Keratinocyte (primary cell): ENCODE measurements at regions not wholly inside any gene's neighbourhood (a gene's known extent, or its start where the extent isn't known, plus 50 kb on each side); places are given as distances from the start of the nearest gene placed in this dataset.

Experiments
- DNase-seq: peaks from one replicate; pipeline ENCODE4 v3.0.0-alpha.2; 2011; ENCODE audit warnings: low read depth, missing footprints, low spot score
- FAIRE-seq: peaks from 2 replicates; lab custom pipeline; 2011; peaks lifted over from hg19 to GRCh38; lab: Jason Lieb, UNC
- H2AFZ ChIP-seq: 2 replicates; pipeline ENCODE4 v1.6.0; 2012; ENCODE audit warnings: low read length, control low read depth, inconsistent platforms; ENCODE audit not compliant: control insufficient read depth
- H3K27ac ChIP-seq: 2 replicates; pipeline ENCODE4 v1.5.1; 2011; ENCODE audit warnings: low read length; ENCODE audit not compliant: control insufficient read depth, insufficient read depth
- H3K27me3 ChIP-seq: 3 replicates; pipeline ENCODE4 v1.6.0; 2011; ENCODE audit warnings: low read length; ENCODE audit not compliant: control insufficient read depth, insufficient read depth; ENCODE audit errors: extremely low read depth
- H3K36me3 ChIP-seq, 2 experiments: 2 replicates in 1 of 2; 3 replicates in 1 of 2; pipeline ENCODE4 v1.5.1; 2011; ENCODE audit warnings: low read length in 2 of 2, mild to moderate bottlenecking in 1 of 2; ENCODE audit not compliant: control insufficient read depth in 2 of 2, insufficient read depth in 2 of 2; ENCODE audit errors: extremely low read depth in 1 of 2
- H3K4me1 ChIP-seq: 3 replicates; pipeline ENCODE4 v1.5.1; 2011; ENCODE audit warnings: low read length; ENCODE audit not compliant: control insufficient read depth, insufficient read depth; ENCODE audit errors: extremely low read depth
- H3K4me2 ChIP-seq: 3 replicates; pipeline ENCODE4 v1.6.0; 2011; ENCODE audit warnings: low read depth, low read length; ENCODE audit not compliant: control insufficient read depth, insufficient read depth; ENCODE audit errors: extremely low read depth
- H3K4me3 ChIP-seq, 3 experiments: fragments of 200-600 bp in 1 of 3; sonication (generic) in 1 of 3; 2 replicates in 2 of 3; 3 replicates in 1 of 3; pipeline ENCODE4 v1.5.1; 2011 to 2016; ENCODE audit warnings: low read length in 3 of 3, mild to moderate bottlenecking in 3 of 3, control low read depth in 2 of 3, inconsistent platforms in 1 of 3, low read depth in 1 of 3, mixed read lengths in 1 of 3, mixed run types in 1 of 3, moderate library complexity in 1 of 3; ENCODE audit not compliant: control insufficient read depth in 2 of 3, insufficient read depth in 2 of 3; ENCODE audit errors: extremely low read depth in 1 of 3
- H3K79me2 ChIP-seq: 2 replicates; pipeline ENCODE4 v1.6.0; 2012; ENCODE audit warnings: low read length; ENCODE audit not compliant: control insufficient read depth, insufficient read depth
- H3K9ac ChIP-seq: 3 replicates; pipeline ENCODE4 v1.6.0; 2011; ENCODE audit warnings: low read length; ENCODE audit not compliant: control insufficient read depth, insufficient read depth; ENCODE audit errors: extremely low read depth
- H3K9me1 ChIP-seq: 3 replicates; pipeline ENCODE4 v1.6.0; 2011; ENCODE audit warnings: low read length; ENCODE audit not compliant: control insufficient read depth, insufficient read depth; ENCODE audit errors: extremely low read depth
- H3K9me3 ChIP-seq: 2 replicates; pipeline ENCODE4 v1.5.1; 2012; ENCODE audit warnings: low read depth, low read length; ENCODE audit not compliant: control insufficient read depth
- H4K20me1 ChIP-seq: 3 replicates; pipeline ENCODE4 v1.6.0; 2011; ENCODE audit warnings: low read length; ENCODE audit not compliant: control insufficient read depth, insufficient read depth; ENCODE audit errors: extremely low read depth
- EZH2 ChIP-seq: IDR thresholded peaks from one replicate; pipeline ENCODE4 v1.6.1; 2012; ENCODE audit warnings: inconsistent platforms, mild to moderate bottlenecking, low read length, moderate library complexity
- dilution Hi-C: fragments of 300-500 bp; cut with MboI; formaldehyde crosslinking; loops from one replicate; pipeline ENCODE4 v1.7.0; 2020; ENCODE audit warnings: low sequenced_read_pairs; ENCODE audit not compliant: extremely low pct_ligation_motif_present
- TF ChIP-seq, protein P1 (sequence below), 3 experiments: IDR thresholded peaks in 1 of 3; conservative IDR thresholded peaks in 1 of 3; optimal IDR thresholded peaks in 1 of 3; 2 replicates in 2 of 3; 3 replicates in 1 of 3; pipeline versions ENCODE3 to v1.5.1; 2011; ENCODE audit warnings: low read length in 3 of 3, mild to moderate bottlenecking in 3 of 3, moderate library complexity in 2 of 3, control low read depth in 1 of 3, inconsistent platforms in 1 of 3; ENCODE audit not compliant: insufficient read depth in 2 of 3; ENCODE audit errors: extremely low read depth in 1 of 3

DNA sequence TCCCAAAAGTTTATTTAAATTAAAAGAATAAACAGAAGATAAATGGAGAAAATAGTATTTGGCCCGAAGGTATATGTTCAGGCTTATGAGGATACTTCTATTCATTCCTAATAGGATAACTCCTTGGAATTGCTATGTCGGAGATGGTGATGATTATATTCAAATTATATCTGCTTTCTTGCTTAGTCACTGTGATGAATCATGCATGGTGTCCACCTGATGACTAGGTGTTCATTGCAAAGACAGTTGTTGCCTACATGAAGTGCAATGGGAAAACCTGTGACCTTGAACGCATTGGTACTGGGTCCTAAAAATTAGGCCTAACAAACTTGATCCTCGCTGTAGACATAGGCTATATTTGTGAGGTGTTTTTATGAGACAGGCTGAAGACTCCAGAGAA is 617.3 kb upstream of the ZEB2 start:
- H3K9me1 ChIP-seq: no peaks in the 10 kb centered on the region
- no peaks in the 10 kb centered on the region for H3K9me3 ChIP-seq
- TF ChIP-seq EZH2: no peak
- TF ChIP-seq, protein P1, sequence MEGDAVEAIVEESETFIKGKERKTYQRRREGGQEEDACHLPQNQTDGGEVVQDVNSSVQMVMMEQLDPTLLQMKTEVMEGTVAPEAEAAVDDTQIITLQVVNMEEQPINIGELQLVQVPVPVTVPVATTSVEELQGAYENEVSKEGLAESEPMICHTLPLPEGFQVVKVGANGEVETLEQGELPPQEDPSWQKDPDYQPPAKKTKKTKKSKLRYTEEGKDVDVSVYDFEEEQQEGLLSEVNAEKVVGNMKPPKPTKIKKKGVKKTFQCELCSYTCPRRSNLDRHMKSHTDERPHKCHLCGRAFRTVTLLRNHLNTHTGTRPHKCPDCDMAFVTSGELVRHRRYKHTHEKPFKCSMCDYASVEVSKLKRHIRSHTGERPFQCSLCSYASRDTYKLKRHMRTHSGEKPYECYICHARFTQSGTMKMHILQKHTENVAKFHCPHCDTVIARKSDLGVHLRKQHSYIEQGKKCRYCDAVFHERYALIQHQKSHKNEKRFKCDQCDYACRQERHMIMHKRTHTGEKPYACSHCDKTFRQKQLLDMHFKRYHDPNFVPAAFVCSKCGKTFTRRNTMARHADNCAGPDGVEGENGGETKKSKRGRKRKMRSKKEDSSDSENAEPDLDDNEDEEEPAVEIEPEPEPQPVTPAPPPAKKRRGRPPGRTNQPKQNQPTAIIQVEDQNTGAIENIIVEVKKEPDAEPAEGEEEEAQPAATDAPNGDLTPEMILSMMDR (optimal IDR thresholded peaks at IDR 0.05 in 1 of 3, IDR thresholded peaks at IDR 0.05 in 1 of 3, conservative IDR thresholded peaks at IDR 0.05 in 1 of 3; ENCODE audit: extremely low read depth in 1 of 3, insufficient read depth in 2 of 3, low read length in 3 of 3): no peak
- dilution Hi-C loops: no loop called here
- H3K79me2 ChIP-seq: no peaks in the 10 kb centered on the region
- no peak overlapping the region for H3K9ac ChIP-seq
- FAIRE-seq: no peak
- H4K20me1 ChIP-seq: no peaks in the 10 kb centered on the region
- no peaks in the 10 kb centered on the region for H3K27me3 ChIP-seq
- H3K4me3 ChIP-seq: no peak overlapping the region
- H3K27ac ChIP-seq: no peak overlapping the region
- no peak overlapping the region for H2AFZ ChIP-seq
- no peak for DNase-seq
- no peak overlapping the region for H3K4me2 ChIP-seq
- H3K36me3 ChIP-seq: no peaks in the 10 kb centered on the region
- no peaks in the 10 kb centered on the region for H3K4me1 ChIP-seq

DNA sequence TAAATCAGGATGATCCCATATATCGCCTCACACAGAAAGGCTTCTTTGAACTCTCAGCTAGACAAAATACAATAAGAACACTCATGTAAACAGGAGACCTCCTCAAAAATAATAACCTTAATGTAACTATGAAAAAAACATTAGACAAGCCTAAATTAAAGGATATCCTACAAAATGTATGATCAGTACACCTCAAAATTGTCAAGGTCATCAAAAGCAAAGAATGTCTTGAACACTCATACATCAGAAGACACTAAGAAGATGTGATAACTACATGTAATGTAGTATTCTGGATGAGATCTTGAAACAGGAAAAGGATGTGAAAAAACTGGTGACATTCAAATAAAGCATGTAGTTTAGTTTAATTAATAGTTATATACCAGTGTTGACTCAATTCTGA is 616.8 kb upstream of the ZEB2 start:
- Histone ChIP-seq H2AFZ (no peak overlapping the region), H3K27ac (no peak overlapping the region), H3K36me3 (no peaks in the 10 kb centered on the region), H3K9me1 (no peaks in the 10 kb centered on the region), H3K9ac (no peak overlapping the region), H3K79me2 (no peaks in the 10 kb centered on the region), H3K4me1 (no peaks in the 10 kb centered on the region), H3K9me3 (no peaks in the 10 kb centered on the region), H3K4me2 (no peak overlapping the region), H4K20me1 (no peaks in the 10 kb centered on the region), H3K4me3 (no peak overlapping the region), H3K27me3 (no peaks in the 10 kb centered on the region)
- DNase-seq (no peak), FAIRE-seq (no peak)
- dilution Hi-C loops: no loop called here
- TF ChIP-seq, protein P1 (optimal IDR thresholded peaks at IDR 0.05 in 1 of 3, IDR thresholded peaks at IDR 0.05 in 1 of 3, conservative IDR thresholded peaks at IDR 0.05 in 1 of 3; ENCODE audit: extremely low read depth in 1 of 3, insufficient read depth in 2 of 3, low read length in 3 of 3): no peak
- no peak for TF ChIP-seq EZH2
